ENCODE measurements at regions not wholly inside any gene's neighbourhood (a gene's known extent, or its start where the extent isn't known, plus 50 kb on each side); places are given as distances from the start of the nearest gene placed in this dataset.

DNA sequence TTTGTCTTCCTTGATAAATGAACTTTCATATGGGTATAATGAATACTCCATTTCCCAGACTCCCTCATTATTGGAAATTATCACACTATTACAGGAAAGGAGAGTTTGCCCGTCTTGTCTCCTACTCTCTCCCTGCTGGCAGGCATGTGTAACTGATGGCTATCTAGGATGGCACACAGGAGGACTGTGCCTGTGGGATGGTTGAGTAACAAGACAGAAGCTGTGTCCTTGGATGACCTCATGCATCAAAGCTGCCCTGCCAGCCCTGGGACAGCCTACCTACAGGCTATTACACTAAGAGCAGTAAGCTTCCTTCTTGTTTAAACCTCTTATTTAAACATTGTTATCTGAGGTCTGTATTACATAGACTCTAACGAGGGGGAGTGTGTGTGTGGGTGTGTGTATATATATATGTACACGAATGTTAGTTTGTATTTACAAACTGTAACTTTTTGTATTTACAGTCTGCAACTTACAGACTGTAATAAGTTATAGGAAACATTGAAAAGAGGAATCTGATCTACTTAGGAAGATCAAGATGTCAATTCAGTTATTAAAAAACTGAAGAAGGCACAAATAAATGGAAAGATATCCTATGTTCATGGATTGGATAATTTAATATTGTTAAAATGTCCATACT, 247.6 kb upstream of the ACO1 start:
- DNase-seq (ENCODE audit: extremely low read depth in 1 of 4, low spot score in 3 of 4) (no peak), ATAC-seq (no peak), FAIRE-seq (no peak)
- H4K20me1 ChIP-seq (replicated peaks; ENCODE audit: control insufficient read depth, insufficient read depth, low read length), result no peaks in the 10 kb centered on the region
- 0% methylated on average over 3 of the region's 3 CpGs for WGBS (ENCODE audit: insufficient coverage, low coverage, missing lambda C conversion rate)
- H3K4me2 ChIP-seq (ENCODE audit: insufficient read depth, low read length), result no peak overlapping the region
- no peak overlapping the region for H3K9ac ChIP-seq (ENCODE audit: insufficient read depth in 1 of 2, low read depth in 2 of 2, low read length in 2 of 2)
- intact Hi-C loops (cut with micrococcal nuclease) (no loop called here), in situ Hi-C loops (cut with MboI) (no loop called here)
- no peak overlapping the region for H3K4me3 ChIP-seq
- ChIA-PET CTCF (ENCODE audit: low intra/inter-chr PET ratio) (no interaction called here), POLR2A (no interaction called here)
- no peaks in the 10 kb centered on the region for H3K27me3 ChIP-seq (ENCODE audit: control insufficient read depth in 2 of 2, insufficient read depth in 2 of 2, low read length in 2 of 2)
- H3K9me3 ChIP-seq (replicated peaks; ENCODE audit: control insufficient read depth, insufficient read depth, low read depth, low read length), result no peaks in the 10 kb centered on the region
- no peaks in the 10 kb centered on the region for H3K36me3 ChIP-seq (ENCODE audit: control insufficient read depth, insufficient read depth, low read length)
- no peak overlapping the region for H3K27ac ChIP-seq (ENCODE audit: extremely low read depth, low read depth, low read length)
- no peaks in the 10 kb centered on the region for H3K4me1 ChIP-seq (replicated peaks in 1 of 2; ENCODE audit: control insufficient read depth in 2 of 2, insufficient read depth in 2 of 2, low read length in 2 of 2)
- H3K9me1 ChIP-seq (ENCODE audit: control insufficient read depth, insufficient read depth, low read length), result no peaks in the 10 kb centered on the region
- H3K79me2 ChIP-seq (ENCODE audit: control insufficient read depth, insufficient read depth, low read length), result no peaks in the 10 kb centered on the region
- H2AFZ ChIP-seq (ENCODE audit: low read depth, low read length), result no peak overlapping the region
- BruUV-seq (replicated peaks), result no TSS peak
- no peak for TF ChIP-seq MIER1 (IDR thresholded peaks at IDR 0.05; ENCODE audit: low read depth)
- TF ChIP-seq TSC22D4 (tag; IDR thresholded peaks at IDR 0.05), result no peak
- TF ChIP-seq ZNF717 (CRISPR knock-in tag; IDR thresholded peaks at IDR 0.05), result no peak
- no peak for TF ChIP-seq TCF15 (CRISPR knock-in tag; IDR thresholded peaks at IDR 0.05)
- TF ChIP-seq, protein P1, sequence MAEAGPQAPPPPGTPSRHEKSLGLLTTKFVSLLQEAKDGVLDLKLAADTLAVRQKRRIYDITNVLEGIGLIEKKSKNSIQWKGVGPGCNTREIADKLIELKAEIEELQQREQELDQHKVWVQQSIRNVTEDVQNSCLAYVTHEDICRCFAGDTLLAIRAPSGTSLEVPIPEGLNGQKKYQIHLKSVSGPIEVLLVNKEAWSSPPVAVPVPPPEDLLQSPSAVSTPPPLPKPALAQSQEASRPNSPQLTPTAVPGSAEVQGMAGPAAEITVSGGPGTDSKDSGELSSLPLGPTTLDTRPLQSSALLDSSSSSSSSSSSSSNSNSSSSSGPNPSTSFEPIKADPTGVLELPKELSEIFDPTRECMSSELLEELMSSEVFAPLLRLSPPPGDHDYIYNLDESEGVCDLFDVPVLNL (CRISPR knock-in tag; IDR thresholded peaks at IDR 0.05; ENCODE audit: low read depth), result no peak

All from K562 (cell line).